ENCODE measurements at regions not wholly inside any gene's neighbourhood (a gene's known extent, or its start where the extent isn't known, plus 50 kb on each side); places are given as distances from the start of the nearest gene placed in this dataset.

GRCh38 chr16:20243731-20244281 lies 83.5 kb downstream of the GP2 start:
- TF ChIP-seq CTCF (IDR thresholded peaks at IDR 0.05; ENCODE audit: unreplicated experiment in 3 of 3): no peak
- Mint-ChIP-seq H3K27me3 (ENCODE audit: low read depth) (peaks cover 4% of the 10 kb centered on the region), H3K4me3 (no peak overlapping the region), H3K9me3 (no peaks in the 10 kb centered on the region), H3K4me1 (no peaks in the 10 kb centered on the region), H3K36me3 (ENCODE audit: low read depth) (no peaks in the 10 kb centered on the region), H3K27ac (no peak overlapping the region)

GRCh38 chr16:20242568-20243255 lies 84.6 kb downstream of the GP2 start:
- no peak for TF ChIP-seq CTCF (IDR thresholded peaks at IDR 0.05; ENCODE audit: unreplicated experiment in 3 of 3)
- Mint-ChIP-seq H3K4me3 (no peak overlapping the region), H3K9me3 (no peaks in the 10 kb centered on the region), H3K27me3 (ENCODE audit: low read depth) (peaks cover 4% of the 10 kb centered on the region), H3K4me1 (no peaks in the 10 kb centered on the region), H3K36me3 (ENCODE audit: low read depth) (no peaks in the 10 kb centered on the region), H3K27ac (no peak overlapping the region)

- Mint-ChIP-seq H3K27ac (no peak overlapping the region), H3K9me3 (no peaks in the 10 kb centered on the region), H3K4me1 (no peaks in the 10 kb centered on the region), H3K36me3 (ENCODE audit: low read depth) (no peaks in the 10 kb centered on the region), H3K27me3 (ENCODE audit: low read depth) (peaks cover 4% of the 10 kb centered on the region), H3K4me3 (no peak overlapping the region)
- no peak for TF ChIP-seq CTCF (IDR thresholded peaks at IDR 0.05; ENCODE audit: unreplicated experiment in 3 of 3)
Measured at GRCh38 chr16:20241321-20241720, 86.0 kb downstream of the GP2 start.

- H3K4me3 Mint-ChIP-seq: no peak overlapping the region
- no peaks in the 10 kb centered on the region for H3K36me3 Mint-ChIP-seq (ENCODE audit: low read depth)
- no peaks in the 10 kb centered on the region for H3K9me3 Mint-ChIP-seq
- no peak overlapping the region for H3K27ac Mint-ChIP-seq
- TF ChIP-seq CTCF (IDR thresholded peaks at IDR 0.05; ENCODE audit: unreplicated experiment in 3 of 3): no peak
- peaks cover 9% of the 10 kb centered on the region for H3K27me3 Mint-ChIP-seq (ENCODE audit: low read depth)
- no peaks in the 10 kb centered on the region for H3K4me1 Mint-ChIP-seq
Measured at GRCh38 chr16:20236579-20237289, 90.6 kb downstream of the GP2 start.

GRCh38 chr16:20225228-20225733 lies 102.0 kb downstream of the GP2 start:
- no peaks in the 10 kb centered on the region for H3K9me3 Mint-ChIP-seq
- no peak overlapping the region for H3K4me3 Mint-ChIP-seq
- H3K4me1 Mint-ChIP-seq: no peaks in the 10 kb centered on the region
- no peaks in the 10 kb centered on the region for H3K36me3 Mint-ChIP-seq (ENCODE audit: low read depth)
- peaks cover 8% of the 10 kb centered on the region for H3K27me3 Mint-ChIP-seq (ENCODE audit: low read depth)
- TF ChIP-seq CTCF (IDR thresholded peaks at IDR 0.05; ENCODE audit: unreplicated experiment in 3 of 3): no peak
- no peak overlapping the region for H3K27ac Mint-ChIP-seq
